Neural crest cell (in vitro differentiated cells): ENCODE measurements at regions not wholly inside any gene's neighbourhood (a gene's known extent, or its start where the extent isn't known, plus 50 kb on each side); places are given as distances from the start of the nearest gene placed in this dataset.
"Not testable (repeated sequence)": the region's sequence is repeated elsewhere in the genome, so short reads cannot be mapped to it uniquely, and the experiment has no call there.

Experiments
- DNase-seq: peaks from one replicate; pipeline ENCODE4 v3.0.0; 2021; ENCODE audit warnings: low read depth, mixed read lengths, low spot score
- H3K27ac Mint-ChIP-seq: one replicate; pipeline ENCODE4 v1.8.0; 2021; ENCODE audit warnings: mild to moderate bottlenecking, mixed read lengths; ENCODE audit not compliant: unreplicated experiment
- H3K27me3 Mint-ChIP-seq: 2 replicates; pipeline ENCODE4 v1.8.0; 2021; ENCODE audit warnings: low read depth, mild to moderate bottlenecking, mixed read lengths
- H3K36me3 Mint-ChIP-seq: 2 replicates; pipeline ENCODE4 v1.8.0; 2021; ENCODE audit warnings: low read depth, mild to moderate bottlenecking, mixed read lengths
- H3K4me1 Mint-ChIP-seq: 2 replicates; pipeline ENCODE4 v1.8.0; 2021; ENCODE audit warnings: mixed read lengths
- H3K4me3 Mint-ChIP-seq: one replicate; pipeline ENCODE4 v1.8.0; 2021; ENCODE audit warnings: mild to moderate bottlenecking, mixed read lengths
- H3K9me3 Mint-ChIP-seq: 2 replicates; pipeline ENCODE4 v1.8.0; 2021; ENCODE audit warnings: mixed read lengths
- TF ChIP-seq, protein P1 (sequence below): fragments of 200-600 bp; sonication (generic); conservative IDR thresholded peaks from 2 replicates; pipeline ENCODE4 v1.5.0; 2021; ENCODE audit warnings: antibody characterized with exemption, mild to moderate bottlenecking

- not testable (repeated sequence) for H3K27ac Mint-ChIP-seq, H3K36me3 Mint-ChIP-seq, DNase-seq, H3K4me3 Mint-ChIP-seq, H3K9me3 Mint-ChIP-seq, H3K4me1 Mint-ChIP-seq
- H3K27me3 Mint-ChIP-seq: peaks cover 14% of the 10 kb centered on the region
- TF ChIP-seq, protein P1, sequence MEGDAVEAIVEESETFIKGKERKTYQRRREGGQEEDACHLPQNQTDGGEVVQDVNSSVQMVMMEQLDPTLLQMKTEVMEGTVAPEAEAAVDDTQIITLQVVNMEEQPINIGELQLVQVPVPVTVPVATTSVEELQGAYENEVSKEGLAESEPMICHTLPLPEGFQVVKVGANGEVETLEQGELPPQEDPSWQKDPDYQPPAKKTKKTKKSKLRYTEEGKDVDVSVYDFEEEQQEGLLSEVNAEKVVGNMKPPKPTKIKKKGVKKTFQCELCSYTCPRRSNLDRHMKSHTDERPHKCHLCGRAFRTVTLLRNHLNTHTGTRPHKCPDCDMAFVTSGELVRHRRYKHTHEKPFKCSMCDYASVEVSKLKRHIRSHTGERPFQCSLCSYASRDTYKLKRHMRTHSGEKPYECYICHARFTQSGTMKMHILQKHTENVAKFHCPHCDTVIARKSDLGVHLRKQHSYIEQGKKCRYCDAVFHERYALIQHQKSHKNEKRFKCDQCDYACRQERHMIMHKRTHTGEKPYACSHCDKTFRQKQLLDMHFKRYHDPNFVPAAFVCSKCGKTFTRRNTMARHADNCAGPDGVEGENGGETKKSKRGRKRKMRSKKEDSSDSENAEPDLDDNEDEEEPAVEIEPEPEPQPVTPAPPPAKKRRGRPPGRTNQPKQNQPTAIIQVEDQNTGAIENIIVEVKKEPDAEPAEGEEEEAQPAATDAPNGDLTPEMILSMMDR: peak; percentile 22
These were observed 166.0 kb downstream of the FOXD4L6 start for GRCh38 chr9:40962461-40962860.

DNA sequence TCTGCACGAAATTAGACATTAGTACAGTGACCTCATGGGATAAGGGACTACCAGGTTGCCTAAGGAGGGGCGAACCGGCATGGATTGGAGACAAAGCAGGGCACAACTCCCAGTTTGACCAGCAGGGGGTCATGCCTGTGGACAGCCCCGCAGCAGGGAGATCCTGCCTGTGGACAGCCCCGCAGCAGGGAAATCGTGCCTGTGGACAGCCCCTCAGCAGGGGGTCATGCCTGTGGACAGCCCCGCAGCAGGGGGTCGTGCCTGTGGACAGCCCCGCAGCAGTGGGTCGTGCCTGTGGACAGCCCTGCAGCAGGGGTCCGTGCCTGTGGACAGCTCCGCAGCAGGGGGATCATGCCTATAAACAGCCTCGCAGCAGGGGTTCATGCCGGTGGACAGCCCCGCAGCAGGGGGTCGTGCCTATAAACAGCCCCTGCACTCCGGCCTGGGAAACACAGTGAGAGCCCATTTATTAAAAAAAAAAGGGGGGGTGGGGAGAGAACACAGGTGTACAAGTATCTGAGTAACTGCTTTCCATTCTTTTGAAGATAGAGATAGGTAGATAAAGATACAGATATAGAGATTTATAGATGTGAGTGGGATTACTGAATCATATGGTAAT is 176.5 kb downstream of the FOXD4L6 start:
- H3K27ac Mint-ChIP-seq, H3K36me3 Mint-ChIP-seq, H3K27me3 Mint-ChIP-seq, H3K4me3 Mint-ChIP-seq, DNase-seq, H3K4me1 Mint-ChIP-seq: not testable (repeated sequence)
- TF ChIP-seq, protein P1: peak; percentile 31
- H3K9me3 Mint-ChIP-seq: peaks cover 13% of the 10 kb centered on the region

- DNase-seq, H3K36me3 Mint-ChIP-seq, H3K4me1 Mint-ChIP-seq, H3K4me3 Mint-ChIP-seq, H3K27ac Mint-ChIP-seq: not testable (repeated sequence)
- Mint-ChIP-seq H3K9me3 (peaks cover 13% of the 10 kb centered on the region), H3K27me3 (peaks cover 13% of the 10 kb centered on the region)
These were observed 182.3 kb downstream of the FOXD4L6 start for GRCh38 chr9:40946228-40946627.

DNA sequence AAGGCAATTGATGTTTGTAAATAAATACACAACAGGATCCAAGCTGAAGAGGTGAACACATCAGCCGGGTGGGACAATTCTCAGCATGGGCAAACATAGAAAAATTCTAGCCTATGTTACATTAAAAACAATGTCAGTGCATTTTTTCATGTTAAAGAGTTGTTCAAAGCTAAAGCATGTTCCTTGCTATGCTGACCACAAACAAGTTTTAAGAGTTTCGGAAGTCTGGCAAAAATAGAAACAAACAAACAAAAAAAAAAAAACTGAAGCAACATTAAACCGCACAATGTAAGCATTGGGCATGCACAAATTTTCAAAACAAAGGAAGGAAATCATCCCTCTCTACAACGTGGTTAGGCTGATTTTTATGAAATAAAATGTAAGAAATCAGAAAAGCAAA is 185.8 kb downstream of the FOXD4L6 start:
- H3K4me1 Mint-ChIP-seq, H3K4me3 Mint-ChIP-seq, DNase-seq, H3K36me3 Mint-ChIP-seq, H3K27ac Mint-ChIP-seq: not testable (repeated sequence)
- H3K9me3 Mint-ChIP-seq: peaks cover 11% of the 10 kb centered on the region
- peaks cover 24% of the 10 kb centered on the region for H3K27me3 Mint-ChIP-seq

DNA sequence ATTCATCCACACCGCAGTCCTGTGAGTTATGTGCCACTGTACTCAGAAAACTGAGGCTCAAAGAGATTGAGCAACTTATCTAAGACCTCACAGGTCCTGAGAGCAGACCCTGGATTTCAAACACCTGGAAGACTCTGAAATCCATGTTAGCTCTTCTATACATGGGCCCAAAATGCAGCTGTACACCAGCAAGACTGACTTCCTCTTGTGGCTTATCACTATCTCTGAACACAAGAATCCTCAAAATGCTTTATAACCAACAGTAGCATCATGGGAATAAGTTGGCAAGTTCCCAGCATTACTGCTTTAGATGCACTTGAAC is 188.6 kb downstream of the FOXD4L6 start:
- H3K4me1 Mint-ChIP-seq: not testable (repeated sequence)
- peaks cover 24% of the 10 kb centered on the region for H3K27me3 Mint-ChIP-seq

DNA sequence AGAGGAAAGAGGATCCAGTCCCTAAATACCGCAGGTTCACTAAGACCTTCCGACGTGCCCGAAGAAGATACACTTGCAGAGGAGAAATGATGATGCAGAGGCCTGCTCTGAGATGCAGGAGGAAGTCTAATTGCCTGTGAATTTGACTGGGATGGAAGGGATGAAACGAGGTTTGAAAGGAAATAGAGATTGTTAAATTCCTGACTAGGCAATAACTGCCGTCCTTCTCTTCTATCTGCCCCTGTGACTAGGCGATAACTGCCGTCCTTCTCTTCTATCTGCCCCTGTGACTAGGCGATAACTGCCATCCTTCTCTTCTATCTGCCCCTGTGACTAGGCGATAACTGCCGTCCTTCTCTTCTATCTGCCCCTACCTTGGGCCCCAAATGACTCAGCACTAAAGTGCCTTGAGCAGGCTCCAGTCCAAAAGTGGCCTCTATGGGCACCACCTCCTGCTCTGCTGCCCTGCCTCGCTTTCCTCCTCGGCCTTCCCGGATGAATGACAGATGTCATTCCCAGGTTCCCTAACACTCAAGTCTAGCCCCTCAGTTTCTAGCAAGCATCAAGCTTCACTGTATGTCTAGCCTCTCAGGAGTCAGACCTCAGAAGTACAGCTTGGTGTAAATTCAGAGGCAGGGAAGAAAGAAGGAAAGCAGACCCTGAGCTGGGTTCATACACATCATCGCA is 189.1 kb downstream of the FOXD4L6 start:
- H3K4me3 Mint-ChIP-seq, H3K27ac Mint-ChIP-seq, H3K4me1 Mint-ChIP-seq, DNase-seq, H3K9me3 Mint-ChIP-seq, H3K36me3 Mint-ChIP-seq: not testable (repeated sequence)
- peaks cover 24% of the 10 kb centered on the region for H3K27me3 Mint-ChIP-seq

More for the DNA sequence above, 188.6 kb downstream of the FOXD4L6 start:
- not testable (repeated sequence) for H3K36me3 Mint-ChIP-seq, H3K4me3 Mint-ChIP-seq, H3K9me3 Mint-ChIP-seq, H3K27ac Mint-ChIP-seq, DNase-seq

- TF ChIP-seq, protein P1: no peak
- Mint-ChIP-seq H3K36me3 (peaks cover 9% of the 10 kb centered on the region), H3K4me3 (no peak overlapping the region), H3K27ac (no peak overlapping the region), H3K4me1 (no peaks in the 10 kb centered on the region), H3K9me3 (no peaks in the 10 kb centered on the region), H3K27me3 (peaks cover 5% of the 10 kb centered on the region)
- DNase-seq: no peak
These were observed 193.1 kb downstream of the FOXD4L6 start for GRCh38 chr9:40935336-40935735.

- H3K4me1 Mint-ChIP-seq, H3K36me3 Mint-ChIP-seq, DNase-seq, H3K27me3 Mint-ChIP-seq, H3K9me3 Mint-ChIP-seq, H3K27ac Mint-ChIP-seq, H3K4me3 Mint-ChIP-seq: not testable (repeated sequence)
These were observed 194.0 kb downstream of the FOXD4L6 start for GRCh38 chr9:40934480-40934879.

DNA sequence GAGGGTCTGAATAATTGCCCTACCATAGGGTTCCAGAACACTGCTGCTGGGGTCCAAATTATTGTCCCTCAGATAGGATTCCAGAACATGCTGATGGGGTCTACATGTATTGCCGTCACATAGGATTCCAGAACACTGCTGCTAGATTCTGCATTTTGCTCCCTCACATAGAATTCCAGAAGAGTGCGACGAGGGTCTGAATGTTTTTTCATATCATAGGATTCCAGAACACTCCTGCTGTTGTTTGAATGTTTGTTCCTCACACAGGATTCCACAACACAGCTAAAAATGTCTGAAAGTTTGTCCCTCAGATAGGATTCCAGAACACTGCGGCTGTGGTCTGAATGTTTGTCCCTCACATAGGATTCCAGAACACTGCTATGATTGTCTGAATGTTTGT is 198.1 kb downstream of the FOXD4L6 start:
- Mint-ChIP-seq H3K36me3 (peaks cover 30% of the 10 kb centered on the region), H3K9me3 (peaks cover 13% of the 10 kb centered on the region)
- DNase-seq, H3K27me3 Mint-ChIP-seq, H3K4me3 Mint-ChIP-seq, H3K4me1 Mint-ChIP-seq, H3K27ac Mint-ChIP-seq: not testable (repeated sequence)

GRCh38 chr9:40929488-40929845 is 199.0 kb downstream of the FOXD4L6 start:
- not testable (repeated sequence) for H3K27me3 Mint-ChIP-seq, DNase-seq, H3K4me1 Mint-ChIP-seq, H3K27ac Mint-ChIP-seq, H3K4me3 Mint-ChIP-seq
- Mint-ChIP-seq H3K36me3 (peaks cover 30% of the 10 kb centered on the region), H3K9me3 (peaks cover 17% of the 10 kb centered on the region)
